K562 (cell line): ENCODE measurements at regions not wholly inside any gene's neighbourhood (a gene's known extent, or its start where the extent isn't known, plus 50 kb on each side); places are given as distances from the start of the nearest gene placed in this dataset.

Source experiments
- ATAC-seq: fragments of 200-7000 bp; cut with Tn5 transposase; 3 replicates; pipeline ENCODE4 v1.9.1; 2020; ENCODE audit warnings: moderate library complexity
- BruUV-seq: library from RNA; stranded (reverse); fragments of 400-500 nt; replicated peaks from 2 replicates; lab custom pipeline; 2021; lab: Mats Ljungman, UMichigan
- CTCF ChIA-PET: fragments of 300-600 bp; formaldehyde crosslinking; extraction: SDS; loops from one replicate; lab custom pipeline; 2021; ENCODE audit warnings: low intra/inter-chr PET ratio; lab: Yijun Ruan, JAX
- POLR2A ChIA-PET: fragments of 300-600, 350-650 bp; sonication (Branson Sonifier 250); formaldehyde crosslinking; extraction: SDS; loops from one replicate; lab custom pipeline; 2021; ENCODE audit warnings: antibody characterized with exemption, inconsistent platforms; lab: Yijun Ruan, JAX
- DNase-seq, 4 experiments: peaks; one replicate each; pipeline versions ENCODE4 v3.0.0 to v3.0.0-alpha.2; 2011 to 2018; ENCODE audit warnings: low spot score in 3 of 4, mixed read lengths in 3 of 4; ENCODE audit errors: extremely low read depth in 1 of 4
- FAIRE-seq: peaks from 2 replicates; lab custom pipeline; 2011; peaks lifted over from hg19 to GRCh38; lab: Jason Lieb, UNC
- H2AFZ ChIP-seq: 2 replicates; pipeline ENCODE4 v1.6.0; 2011; ENCODE audit warnings: low read depth, low read length, control low read depth, inconsistent platforms
- H3K27ac ChIP-seq: fragments of 200-600 bp; 3 replicates; pipeline ENCODE4 v1.8.0; 2011; ENCODE audit warnings: low read depth, mild to moderate bottlenecking, control low read depth, inconsistent platforms, low read length, moderate library complexity, mixed read lengths; ENCODE audit errors: extremely low read depth
- H3K27me3 ChIP-seq, 2 experiments: fragments of 300-600 bp in 1 of 2; 2 replicates in 1 of 2; 3 replicates in 1 of 2; pipeline versions ENCODE4 v1.6.0 to v1.8.0; 2011; ENCODE audit warnings: inconsistent platforms in 2 of 2, low read length in 2 of 2, mild to moderate bottlenecking in 1 of 2, mixed read lengths in 1 of 2, moderate library complexity in 1 of 2; ENCODE audit not compliant: control insufficient read depth in 2 of 2, insufficient read depth in 2 of 2
- H3K36me3 ChIP-seq: fragments of 300-600 bp; 3 replicates; pipeline ENCODE4 v1.8.0; 2011; ENCODE audit warnings: mild to moderate bottlenecking, low read length, inconsistent platforms; ENCODE audit not compliant: control insufficient read depth, insufficient read depth
- H3K4me1 ChIP-seq, 2 experiments: fragments of 200-600 bp in 1 of 2; replicated peaks in 1 of 2; 2 replicates in 1 of 2; 3 replicates in 1 of 2; pipeline versions ENCODE4 v1.5.1 to v1.8.0; 2011; ENCODE audit warnings: inconsistent platforms in 2 of 2, low read length in 2 of 2, mild to moderate bottlenecking in 1 of 2, mixed read lengths in 1 of 2, moderate library complexity in 1 of 2; ENCODE audit not compliant: control insufficient read depth in 2 of 2, insufficient read depth in 2 of 2
- H3K4me2 ChIP-seq: 2 replicates; pipeline ENCODE4 v1.6.1; 2011; ENCODE audit warnings: low read length, control low read depth, inconsistent platforms, mixed read lengths; ENCODE audit not compliant: insufficient read depth
- H3K4me3 ChIP-seq: fragments of 200-600 bp; sonication (generic), shearing (Covaris generic); 2 replicates; pipeline ENCODE4 v1.5.1; 2016; ENCODE audit warnings: control low read depth, inconsistent platforms
- H3K79me2 ChIP-seq: fragments of 200-600 bp; 3 replicates; pipeline ENCODE4 v1.8.0; 2011; ENCODE audit warnings: low read length, inconsistent platforms; ENCODE audit not compliant: control insufficient read depth, insufficient read depth
- H3K9ac ChIP-seq, 2 experiments: 2 replicates each; pipeline versions ENCODE4 v1.6.0 to v1.6.1; 2011; ENCODE audit warnings: low read depth in 2 of 2, low read length in 2 of 2, control low read depth in 1 of 2, inconsistent platforms in 1 of 2, mild to moderate bottlenecking in 1 of 2, mixed read lengths in 1 of 2; ENCODE audit not compliant: insufficient read depth in 1 of 2
- H3K9me1 ChIP-seq: one replicate; pipeline ENCODE4 v1.6.0; 2011; ENCODE audit warnings: inconsistent platforms, mild to moderate bottlenecking, low read length, moderate library complexity; ENCODE audit not compliant: control insufficient read depth, insufficient read depth
- H3K9me3 ChIP-seq: replicated peaks from 2 replicates; pipeline ENCODE4 v1.5.1; 2011; ENCODE audit warnings: low read depth, low read length, inconsistent platforms; ENCODE audit not compliant: control insufficient read depth, insufficient read depth
- H4K20me1 ChIP-seq: replicated peaks from 2 replicates; pipeline ENCODE4 v1.6.1; 2011; ENCODE audit warnings: low read length, inconsistent platforms, mixed read lengths; ENCODE audit not compliant: control insufficient read depth, insufficient read depth
- HMG20B ChIP-seq: fragments of 250-450 bp; sonication (Bioruptor Pico); IDR thresholded peaks from 2 replicates; pipeline ENCODE4 v1.5.0; 2021; ENCODE audit warnings: mild to moderate bottlenecking
- MYC ChIP-seq, 2 experiments: fragments of 250-450 bp in 1 of 2; sonication (Bioruptor Pico) in 1 of 2; IDR thresholded peaks; 2 replicates each; pipeline versions ENCODE4 v1.5.1 to v1.6.1; 2012 to 2021; ENCODE audit warnings: low read depth in 2 of 2, borderline replicate concordance in 1 of 2, improper control_type of control experiment in 1 of 2, low read length in 1 of 2, mild to moderate bottlenecking in 1 of 2, moderate library complexity in 1 of 2
- PHB2 ChIP-seq: fragments of 450-650 bp; IDR thresholded peaks from 2 replicates; pipeline ENCODE4 v1.6.1; 2017; ENCODE audit warnings: low read depth
- PTRF ChIP-seq: fragments of 450-650 bp; IDR thresholded peaks from 2 replicates; pipeline ENCODE4 v1.6.1; 2016; ENCODE audit warnings: mild to moderate bottlenecking, missing genetic modification characterization, missing compliant biosample characterization
- TAF1 ChIP-seq: IDR thresholded peaks from 2 replicates; pipeline ENCODE4 v1.6.1; 2011; ENCODE audit warnings: mild to moderate bottlenecking, low read length, moderate library complexity; ENCODE audit not compliant: insufficient read depth, control insufficient read depth, severe bottlenecking; ENCODE audit errors: extremely low read depth
- WGBS: fragments of 100-300 bp; shearing (Covaris generic); methylation state at CpG from one replicate; pipeline ENCODE4 v1.1.6; 2016; ENCODE audit warnings: low coverage, mixed read lengths; ENCODE audit not compliant: insufficient coverage; ENCODE audit errors: missing lambda C conversion rate; 5-methylcytosine and 5-hydroxymethylcytosine counted together
- in situ Hi-C: fragments of 300-500 bp; cut with MboI; formaldehyde crosslinking; loops from 4 replicates; pipeline ENCODE4 v1.15.0; 2018; ENCODE audit warnings: inconsistent platforms, mixed read lengths
- intact Hi-C: fragments of 100-400 bp; cut with micrococcal nuclease; formaldehyde crosslinking; loops from 2 replicates; pipeline ENCODE4 v1.14.2; 2022
- TF ChIP-seq, protein P1 (sequence below): fragments of 450-650 bp; formaldehyde crosslinking; IDR thresholded peaks from 2 replicates; pipeline ENCODE4 v1.4.0; 2020; ENCODE audit warnings: mild to moderate bottlenecking, moderate library complexity

DNA sequence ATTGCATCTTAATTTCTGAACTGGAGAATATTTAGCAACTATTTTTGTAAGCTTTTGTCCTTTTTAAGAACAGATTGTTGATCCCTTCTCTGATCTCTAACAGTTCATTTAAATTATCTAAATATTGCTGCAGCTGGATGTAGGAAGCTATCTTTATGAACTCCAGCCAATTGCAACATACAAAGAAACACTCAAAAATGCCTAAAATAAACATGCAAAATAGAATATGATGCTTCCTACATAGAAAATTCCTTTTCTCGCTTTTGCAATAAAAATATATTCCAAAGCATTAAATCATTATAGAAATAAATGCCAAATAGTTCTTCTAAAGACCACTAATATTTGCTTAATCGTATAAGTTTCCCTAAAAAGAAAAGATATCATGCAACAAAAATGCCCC is 218.6 kb downstream of the LURAP1L start (continued):
- TF ChIP-seq, protein P1, sequence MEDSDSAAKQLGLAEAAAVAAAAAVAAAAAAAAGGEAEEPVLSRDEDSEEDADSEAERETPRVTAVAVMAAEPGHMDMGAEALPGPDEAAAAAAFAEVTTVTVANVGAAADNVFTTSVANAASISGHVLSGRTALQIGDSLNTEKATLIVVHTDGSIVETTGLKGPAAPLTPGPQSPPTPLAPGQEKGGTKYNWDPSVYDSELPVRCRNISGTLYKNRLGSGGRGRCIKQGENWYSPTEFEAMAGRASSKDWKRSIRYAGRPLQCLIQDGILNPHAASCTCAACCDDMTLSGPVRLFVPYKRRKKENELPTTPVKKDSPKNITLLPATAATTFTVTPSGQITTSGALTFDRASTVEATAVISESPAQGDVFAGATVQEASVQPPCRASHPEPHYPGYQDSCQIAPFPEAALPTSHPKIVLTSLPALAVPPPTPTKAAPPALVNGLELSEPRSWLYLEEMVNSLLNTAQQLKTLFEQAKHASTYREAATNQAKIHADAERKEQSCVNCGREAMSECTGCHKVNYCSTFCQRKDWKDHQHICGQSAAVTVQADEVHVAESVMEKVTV (CRISPR knock-in tag): no peak

DNA sequence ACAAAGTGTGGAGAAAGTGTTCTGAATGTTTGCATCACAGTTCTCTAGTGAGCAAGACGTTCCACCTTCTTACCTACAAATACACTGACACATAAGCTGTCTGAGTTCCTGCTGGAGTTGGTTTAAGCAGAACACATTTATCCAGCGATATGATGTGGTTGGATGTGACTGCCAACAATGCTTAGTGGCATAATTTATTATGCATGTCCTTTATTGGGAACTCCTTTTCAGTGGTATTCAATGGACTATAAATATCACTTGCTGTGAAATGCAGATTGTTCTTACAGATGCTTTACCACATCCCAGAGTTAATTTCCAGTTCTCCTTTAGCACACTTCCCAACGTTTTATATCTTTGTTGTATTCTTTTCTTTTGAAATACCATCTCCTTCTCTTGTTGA is 222.2 kb downstream of the LURAP1L start:
- no peak for FAIRE-seq
- Histone ChIP-seq H3K79me2 (no peaks in the 10 kb centered on the region), H3K4me3 (no peak overlapping the region), H3K27me3 (no peaks in the 10 kb centered on the region), H3K9ac (no peak overlapping the region), H3K36me3 (no peaks in the 10 kb centered on the region), H3K9me3 (no peaks in the 10 kb centered on the region), H3K27ac (no peak overlapping the region), H3K4me2 (no peak overlapping the region), H2AFZ (no peak overlapping the region)
- POLR2A ChIA-PET: no interaction called here
- no peak for DNase-seq
- CTCF ChIA-PET: no interaction called here
- 0% methylated on average over 3 of the region's 3 CpGs for WGBS
- no peak for ATAC-seq
- BruUV-seq: no TSS peak
- in situ Hi-C loops: no loop called here
- TF ChIP-seq HMG20B (CRISPR knock-in tag) (no peak), PHB2 (no peak), MYC (IDR thresholded peaks at IDR 0.05; ENCODE audit: low read depth, low read length) (no peak), MYC (CRISPR knock-in tag; IDR thresholded peaks at IDR 0.05; ENCODE audit: borderline replicate concordance, low read depth) (no peak), PTRF (tag) (no peak), TAF1 (no peak)
- TF ChIP-seq, all 486 proteins: peak for 0
- no peaks in the 10 kb centered on the region for H4K20me1 ChIP-seq
- intact Hi-C loops: no loop called here
- no peaks in the 10 kb centered on the region for H3K9me1 ChIP-seq
- no peaks in the 10 kb centered on the region for H3K4me1 ChIP-seq
